GM18502 (cell line): ENCODE measurements at regions not wholly inside any gene's neighbourhood (a gene's known extent, or its start where the extent isn't known, plus 50 kb on each side); places are given as distances from the start of the nearest gene placed in this dataset.
"Not testable (repeated sequence)": the region's sequence is repeated elsewhere in the genome, so short reads cannot be mapped to it uniquely, and the experiment has no call there.

ENCODE experiments used
- ATAC-seq: cut with Tn5 transposase; IDR thresholded peaks from one replicate; pipeline ENCODE4 v1.9.1; 2021; ENCODE audit warnings: mild to moderate bottlenecking; ENCODE audit not compliant: unreplicated experiment, poor library complexity

DNA sequence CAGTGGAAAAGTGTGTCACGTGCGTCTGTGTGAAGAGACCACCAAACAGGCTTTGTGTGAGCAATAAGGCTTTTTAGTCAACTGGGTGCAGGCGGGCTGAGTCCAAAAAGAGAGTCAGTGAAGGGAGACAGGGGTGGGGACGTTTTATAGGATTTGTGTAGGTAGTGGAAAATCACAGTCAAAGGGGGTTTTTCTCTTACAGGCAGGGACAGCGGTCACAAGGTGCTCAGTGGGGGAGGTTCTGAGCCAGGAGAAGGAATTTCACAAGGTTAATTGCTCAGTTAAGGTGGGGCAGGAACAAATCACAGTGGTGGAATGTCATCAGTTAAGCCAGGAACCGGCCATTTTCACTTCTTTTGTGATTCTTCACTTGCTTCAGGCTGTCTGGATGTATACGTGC lies 141.1 kb upstream of the KCNK1 start:
- not testable (repeated sequence) for ATAC-seq

DNA sequence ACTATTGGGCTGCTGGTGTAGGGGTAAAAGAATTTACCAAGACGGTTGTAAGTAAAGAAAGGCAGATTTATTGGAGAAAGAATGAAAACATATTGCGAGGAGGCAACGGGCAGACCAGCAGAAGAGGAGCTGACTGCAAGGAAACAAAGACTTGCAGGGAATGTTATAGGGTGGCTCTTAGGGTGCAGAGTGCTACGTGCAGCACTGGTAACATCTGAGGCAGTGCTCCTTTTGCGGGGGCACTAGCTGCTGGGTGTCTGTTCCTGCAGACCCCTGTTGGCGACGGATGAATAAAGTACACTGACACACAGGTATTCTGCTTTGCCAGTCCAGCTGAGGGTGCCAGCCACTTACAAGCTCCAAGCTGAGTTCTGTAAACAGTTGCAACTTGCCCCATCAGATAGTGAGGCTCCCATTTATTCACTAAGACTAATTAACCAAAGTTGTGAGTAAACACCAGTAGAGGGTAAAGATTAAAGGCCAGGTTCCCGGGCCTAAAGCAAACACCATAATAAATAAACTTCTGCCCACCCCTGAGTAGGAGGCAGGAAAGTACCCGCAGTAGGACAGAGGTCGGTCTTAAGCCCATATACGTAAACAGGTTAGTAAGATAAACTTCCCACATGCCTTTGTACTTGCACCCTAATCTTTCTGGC lies 140.2 kb upstream of the KCNK1 start:
- ATAC-seq, result no peak

GRCh38 chr1:233477359-233477758 lies 136.5 kb upstream of the KCNK1 start:
- ATAC-seq, result no peak

DNA sequence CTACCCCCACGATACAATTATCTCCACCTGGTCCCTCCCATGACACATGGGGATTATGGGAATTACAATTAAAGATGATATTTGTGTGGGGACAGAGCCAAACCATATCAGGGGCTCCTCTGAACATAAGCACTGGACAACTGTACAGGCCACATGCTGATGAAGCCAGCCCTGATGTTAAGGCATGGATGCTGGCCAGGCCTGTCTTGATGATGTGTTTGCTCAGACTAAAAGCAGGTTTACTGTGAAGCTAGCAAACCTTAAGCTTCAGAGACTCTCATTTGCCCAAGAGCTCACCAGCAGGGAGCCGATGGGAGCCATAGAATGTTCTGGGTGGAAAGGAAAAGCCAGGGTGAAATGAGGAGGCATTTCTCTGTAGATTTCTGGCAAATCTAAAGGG lies 135.3 kb upstream of the KCNK1 start:
- ATAC-seq, result no peak

DNA sequence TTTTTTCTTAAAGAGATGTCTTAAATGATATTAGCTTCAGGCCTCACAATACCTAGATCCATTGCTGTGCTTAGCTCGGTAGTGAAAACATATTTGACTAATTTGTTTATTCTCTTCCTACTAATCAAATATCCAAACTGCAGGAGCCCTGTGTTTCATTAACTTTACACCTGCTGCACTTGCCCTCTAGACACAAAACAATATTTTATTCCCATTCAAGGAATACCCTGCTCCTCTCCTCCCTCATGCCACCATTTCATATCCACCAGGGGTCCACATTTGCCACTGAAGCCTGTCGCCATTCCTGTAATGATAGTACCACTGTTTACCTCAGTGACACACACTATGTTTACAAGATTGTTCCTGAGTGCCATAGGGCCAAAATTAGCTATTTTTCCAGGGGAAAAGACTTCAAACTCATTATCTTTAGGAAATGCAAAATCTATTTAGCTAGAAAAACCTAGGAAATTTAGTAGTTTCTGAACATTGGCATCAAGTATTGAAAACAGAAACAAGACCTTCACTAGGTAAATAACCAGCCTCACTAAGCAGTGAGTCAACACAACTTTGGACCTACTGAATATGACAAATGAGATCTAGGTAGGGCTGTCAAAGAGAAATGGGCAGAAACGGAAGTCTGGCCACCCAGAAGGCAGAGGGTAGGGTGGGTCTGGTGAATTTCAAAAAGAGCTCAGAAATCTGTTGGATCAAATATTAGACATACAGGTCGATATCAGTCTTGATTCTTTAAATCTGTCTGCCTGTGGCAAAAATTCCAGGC lies 134.6 kb upstream of the KCNK1 start:
- no peak for ATAC-seq

GRCh38 chr1:233480198-233480597 lies 133.7 kb upstream of the KCNK1 start:
- no peak for ATAC-seq

GRCh38 chr1:233482388-233482787 lies 131.5 kb upstream of the KCNK1 start:
- no peak for ATAC-seq

DNA sequence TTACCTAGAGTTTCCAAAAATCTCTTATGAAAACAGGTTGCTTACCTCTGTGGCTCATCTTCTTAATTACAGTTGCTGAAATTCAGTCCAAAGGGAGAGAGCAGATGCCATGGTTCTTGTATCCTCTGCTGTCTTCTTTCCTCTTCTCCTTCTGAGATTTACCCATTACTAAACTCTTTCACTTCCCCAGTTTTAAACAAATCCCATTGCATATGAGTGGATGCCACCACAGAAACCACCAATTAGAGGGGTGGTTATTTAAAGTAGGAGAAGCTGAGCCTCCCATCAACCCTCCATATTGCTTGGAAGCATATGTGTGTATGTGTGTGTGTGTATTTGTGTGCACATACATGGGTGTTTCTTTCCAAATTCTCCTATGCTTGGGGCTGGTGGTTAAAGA lies 128.5 kb upstream of the KCNK1 start:
- ATAC-seq, result no peak

DNA sequence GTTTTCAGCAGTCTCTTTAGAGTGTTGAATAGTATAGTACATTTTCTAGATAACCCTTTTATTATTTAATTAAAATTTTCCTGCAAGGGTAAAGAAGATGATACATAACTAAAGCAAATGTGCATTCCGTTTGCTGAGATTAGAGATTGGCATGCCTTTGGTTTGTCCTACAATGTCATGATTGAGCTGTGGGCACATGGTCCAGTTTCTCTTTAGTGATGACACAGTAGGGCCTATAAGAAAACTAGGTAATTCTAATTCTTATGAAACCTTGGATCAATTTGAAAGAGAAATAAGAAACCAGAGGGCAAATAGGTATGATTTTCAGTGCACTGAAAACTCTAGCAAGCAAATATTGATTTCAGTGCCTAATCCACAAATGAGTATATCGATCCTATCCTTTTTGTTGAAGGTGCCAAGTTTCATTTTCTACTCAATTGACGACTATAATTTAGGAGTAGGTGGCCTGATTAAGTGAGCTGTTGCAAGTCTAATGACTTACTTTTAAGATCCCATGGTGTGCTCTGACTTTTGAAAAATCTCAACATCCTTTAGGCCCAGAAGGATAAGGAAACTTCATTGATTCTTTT lies 128.0 kb upstream of the KCNK1 start:
- no peak for ATAC-seq

DNA sequence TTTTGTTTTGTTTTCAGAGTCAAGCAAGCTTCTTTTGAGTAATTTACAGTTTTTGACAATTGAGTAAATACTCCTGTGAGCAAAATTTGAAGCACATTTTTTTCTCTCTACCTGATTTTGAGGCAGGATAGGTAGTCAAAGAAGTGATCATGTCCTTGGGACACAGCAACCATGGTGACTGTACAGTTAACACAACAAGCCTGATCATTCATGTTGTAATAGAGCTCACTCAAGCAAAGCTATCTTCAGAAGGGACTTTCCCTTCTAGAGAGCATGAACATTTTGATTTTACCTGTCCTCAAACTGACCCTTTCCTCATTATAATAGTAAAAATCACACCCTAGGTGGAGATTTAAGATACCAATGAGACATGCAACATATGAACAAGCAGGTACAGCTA lies 126.5 kb upstream of the KCNK1 start:
- no peak for ATAC-seq

DNA sequence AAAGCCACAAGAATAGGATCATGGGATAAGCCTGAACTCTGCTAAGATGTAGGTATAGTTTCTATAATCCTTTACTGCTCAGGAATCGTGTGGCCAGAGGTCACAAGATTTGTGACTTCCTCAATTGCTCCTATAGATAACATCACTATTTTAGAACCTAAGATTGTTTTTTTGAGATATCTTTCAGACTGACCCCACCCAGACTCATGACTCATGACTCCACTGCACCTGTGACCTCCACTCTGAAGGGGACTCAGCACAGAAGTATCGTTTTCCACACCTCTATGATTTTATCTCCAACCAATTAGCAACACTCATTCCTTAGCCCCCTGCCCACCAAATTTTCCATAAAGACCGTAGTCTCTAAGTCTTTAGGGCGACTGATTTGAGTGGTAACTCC lies 124.5 kb upstream of the KCNK1 start:
- ATAC-seq, result no peak

- no peak for ATAC-seq
These were observed 123.4 kb upstream of the KCNK1 start for GRCh38 chr1:233490488-233490887.

GRCh38 chr1:233491953-233492620 lies 121.8 kb upstream of the KCNK1 start:
- no peak for ATAC-seq

DNA sequence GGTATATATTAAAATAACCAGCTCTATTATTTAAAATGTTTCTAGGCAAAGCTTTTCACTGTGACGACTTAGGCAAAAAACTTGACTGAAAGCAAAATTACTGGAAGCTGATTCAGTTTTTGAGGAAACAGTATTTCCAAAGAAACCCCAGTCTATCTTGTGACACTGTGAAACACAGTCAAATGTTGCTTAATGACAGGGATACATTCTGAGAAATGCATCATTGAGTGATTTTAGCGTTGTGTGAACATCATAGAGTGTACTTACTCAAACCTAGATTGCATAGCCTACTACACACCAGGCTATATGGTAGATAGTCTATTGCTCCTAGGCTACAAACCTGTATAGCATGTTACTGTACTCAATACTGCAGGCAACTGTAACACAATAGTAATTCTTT lies 116.9 kb upstream of the KCNK1 start:
- no peak for ATAC-seq

- ATAC-seq, result no peak
These were observed 116.2 kb upstream of the KCNK1 start for GRCh38 chr1:233497679-233498078.

DNA sequence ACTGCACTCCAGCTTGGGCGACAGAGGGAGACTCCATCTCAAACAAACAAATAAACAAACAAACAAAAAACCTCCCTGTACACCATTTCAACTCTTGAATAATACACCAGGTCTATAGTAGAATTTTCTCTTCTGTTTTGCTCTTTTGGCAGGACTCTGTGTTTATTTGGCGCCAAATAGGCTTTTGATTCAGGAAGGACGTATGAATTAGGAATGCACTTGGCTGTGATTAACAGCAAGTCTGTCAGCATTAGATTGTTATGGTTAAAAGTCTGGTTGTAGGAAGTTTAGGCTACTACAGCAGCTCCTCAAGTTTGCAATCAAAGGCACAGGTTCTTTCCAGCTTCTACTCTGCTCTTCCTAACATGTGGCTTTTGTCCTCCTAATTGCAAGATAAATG lies 113.8 kb upstream of the KCNK1 start:
- no peak for ATAC-seq

- no peak for ATAC-seq
These were observed 110.4 kb upstream of the KCNK1 start for GRCh38 chr1:233503366-233503954.

GRCh38 chr1:233505130-233505529 lies 108.8 kb upstream of the KCNK1 start:
- no peak for ATAC-seq

GRCh38 chr1:233505889-233506288 lies 108.0 kb upstream of the KCNK1 start:
- not testable (repeated sequence) for ATAC-seq

DNA sequence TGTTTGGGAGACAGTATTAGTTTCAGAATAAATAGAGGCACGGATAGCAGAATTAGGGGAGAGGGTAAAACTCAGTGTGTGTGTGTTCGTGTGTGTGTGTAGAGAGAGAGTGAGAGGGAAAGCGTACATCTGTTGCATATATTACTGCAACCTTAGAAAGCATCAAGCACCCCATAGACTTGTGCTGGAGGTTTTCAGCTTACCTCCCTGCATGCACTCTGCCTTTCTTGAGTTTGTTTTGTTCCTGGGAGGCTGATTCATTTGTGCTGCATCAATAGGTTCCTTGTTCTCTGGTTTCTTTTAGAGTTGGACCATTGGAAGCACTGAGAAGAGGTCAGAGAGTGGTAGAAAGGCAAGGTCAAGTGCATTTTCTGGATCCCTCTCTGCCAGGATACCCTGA lies 104.4 kb upstream of the KCNK1 start:
- ATAC-seq, result no peak

- ATAC-seq, result no peak
These were observed 101.4 kb upstream of the KCNK1 start for GRCh38 chr1:233512538-233512937.
